Cardiac fibroblast (primary cell): ENCODE measurements at regions not wholly inside any gene's neighbourhood (a gene's known extent, or its start where the extent isn't known, plus 50 kb on each side); places are given as distances from the start of the nearest gene placed in this dataset.

Experiments used
- DNase-seq, 2 donors: peaks; one replicate each; pipeline versions ENCODE4 v3.0.0 to v3.0.0-alpha.2; 2010; ENCODE audit warnings: low read depth in 2 of 2
- H3K4me3 ChIP-seq, 2 donors: replicated peaks in 1 of 2; 1 replicate in 1 of 2; 2 replicates in 1 of 2; pipeline ENCODE4 v1.5.1; 2011; ENCODE audit warnings: low read depth in 2 of 2, low read length in 2 of 2, mild to moderate bottlenecking in 2 of 2, moderate library complexity in 1 of 2
- TF ChIP-seq, protein P1 (sequence below): IDR thresholded peaks from one replicate; pipeline ENCODE4 v1.5.1; 2011; ENCODE audit warnings: low read depth, mild to moderate bottlenecking, low read length, inconsistent platforms

DNA sequence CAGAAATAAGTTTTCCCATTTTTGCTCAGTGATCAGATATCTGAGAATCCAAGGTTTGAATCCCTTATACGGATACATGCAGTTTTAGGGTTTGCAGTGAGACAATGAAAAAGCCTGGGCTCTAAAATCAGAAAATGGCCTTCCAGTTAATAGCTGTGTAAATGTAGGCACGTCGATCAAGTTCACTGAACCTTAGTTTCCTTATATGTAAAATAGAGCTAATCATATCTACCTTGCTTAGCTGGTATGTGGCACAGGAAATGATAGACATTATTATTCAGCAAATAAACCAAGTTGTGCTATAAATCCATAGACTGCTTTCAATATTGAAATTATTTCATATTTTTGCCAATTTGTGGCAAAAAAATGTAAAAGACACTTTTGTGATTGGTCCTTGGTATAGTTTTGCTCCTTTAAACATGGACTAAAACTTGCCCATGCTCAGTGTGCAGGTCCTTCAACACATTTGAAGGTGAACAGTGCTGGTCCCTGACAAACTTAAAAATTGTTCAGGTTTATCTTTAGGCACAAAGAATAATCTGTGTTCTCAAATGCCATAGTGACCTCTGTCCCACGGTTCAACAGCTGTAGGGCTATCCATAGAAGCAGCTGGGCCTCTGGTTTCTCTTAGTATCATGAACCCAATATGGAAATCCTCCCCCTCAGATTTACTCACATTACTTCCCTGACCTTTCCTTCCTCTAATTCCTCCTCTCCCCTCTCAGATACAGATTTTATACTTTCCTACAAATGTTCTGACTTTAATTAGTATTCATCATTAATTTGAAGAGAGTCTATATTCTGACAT is 51.0 kb downstream of the CCDC54 start:
- TF ChIP-seq, protein P1, sequence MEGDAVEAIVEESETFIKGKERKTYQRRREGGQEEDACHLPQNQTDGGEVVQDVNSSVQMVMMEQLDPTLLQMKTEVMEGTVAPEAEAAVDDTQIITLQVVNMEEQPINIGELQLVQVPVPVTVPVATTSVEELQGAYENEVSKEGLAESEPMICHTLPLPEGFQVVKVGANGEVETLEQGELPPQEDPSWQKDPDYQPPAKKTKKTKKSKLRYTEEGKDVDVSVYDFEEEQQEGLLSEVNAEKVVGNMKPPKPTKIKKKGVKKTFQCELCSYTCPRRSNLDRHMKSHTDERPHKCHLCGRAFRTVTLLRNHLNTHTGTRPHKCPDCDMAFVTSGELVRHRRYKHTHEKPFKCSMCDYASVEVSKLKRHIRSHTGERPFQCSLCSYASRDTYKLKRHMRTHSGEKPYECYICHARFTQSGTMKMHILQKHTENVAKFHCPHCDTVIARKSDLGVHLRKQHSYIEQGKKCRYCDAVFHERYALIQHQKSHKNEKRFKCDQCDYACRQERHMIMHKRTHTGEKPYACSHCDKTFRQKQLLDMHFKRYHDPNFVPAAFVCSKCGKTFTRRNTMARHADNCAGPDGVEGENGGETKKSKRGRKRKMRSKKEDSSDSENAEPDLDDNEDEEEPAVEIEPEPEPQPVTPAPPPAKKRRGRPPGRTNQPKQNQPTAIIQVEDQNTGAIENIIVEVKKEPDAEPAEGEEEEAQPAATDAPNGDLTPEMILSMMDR, result no peak
- no peak for DNase-seq
- no peak overlapping the region for H3K4me3 ChIP-seq

DNA sequence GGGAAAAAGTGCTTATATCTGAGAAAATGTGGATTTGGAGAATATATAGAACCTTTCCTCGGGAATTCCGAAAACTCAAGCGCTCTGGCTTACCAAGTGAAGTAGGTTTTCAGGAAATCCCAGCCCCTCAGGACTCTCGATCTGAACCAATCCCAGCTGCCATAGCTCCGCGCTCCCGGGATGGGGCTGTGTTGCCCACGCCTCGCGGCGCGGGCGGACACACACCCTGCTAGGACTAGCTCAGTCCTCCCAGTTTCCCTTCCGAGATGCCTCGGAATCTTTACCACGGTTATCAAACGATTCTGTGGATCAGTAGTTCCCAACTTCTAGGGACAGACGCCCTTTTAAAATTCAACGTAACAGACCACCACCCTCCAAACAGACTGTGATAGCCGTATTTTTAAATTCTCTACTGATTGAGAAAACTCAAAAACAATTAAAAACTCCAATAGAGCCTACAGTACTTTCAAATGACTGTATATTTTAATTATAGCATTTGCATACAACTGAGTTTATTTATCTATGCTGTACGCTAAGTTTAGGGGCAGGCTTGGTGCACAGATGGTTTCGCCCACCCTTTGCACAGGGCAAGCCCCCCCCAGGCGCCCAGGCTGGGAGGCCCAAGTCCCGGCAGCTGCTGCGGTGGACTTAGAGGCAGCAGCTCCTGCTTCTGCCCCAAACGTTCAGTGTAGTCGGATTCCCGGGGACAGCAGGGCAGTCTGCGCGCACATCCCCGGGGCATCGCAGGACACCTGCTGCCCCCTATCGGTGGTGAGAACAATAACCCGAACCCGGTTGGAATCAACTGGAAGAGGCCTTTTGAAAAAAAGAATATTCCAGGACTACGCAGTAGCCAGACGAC is 52.3 kb downstream of the CCDC54 start:
- TF ChIP-seq, protein P1, result peak; percentile 92
- DNase-seq, result peak; percentile 91 to 93

DNA sequence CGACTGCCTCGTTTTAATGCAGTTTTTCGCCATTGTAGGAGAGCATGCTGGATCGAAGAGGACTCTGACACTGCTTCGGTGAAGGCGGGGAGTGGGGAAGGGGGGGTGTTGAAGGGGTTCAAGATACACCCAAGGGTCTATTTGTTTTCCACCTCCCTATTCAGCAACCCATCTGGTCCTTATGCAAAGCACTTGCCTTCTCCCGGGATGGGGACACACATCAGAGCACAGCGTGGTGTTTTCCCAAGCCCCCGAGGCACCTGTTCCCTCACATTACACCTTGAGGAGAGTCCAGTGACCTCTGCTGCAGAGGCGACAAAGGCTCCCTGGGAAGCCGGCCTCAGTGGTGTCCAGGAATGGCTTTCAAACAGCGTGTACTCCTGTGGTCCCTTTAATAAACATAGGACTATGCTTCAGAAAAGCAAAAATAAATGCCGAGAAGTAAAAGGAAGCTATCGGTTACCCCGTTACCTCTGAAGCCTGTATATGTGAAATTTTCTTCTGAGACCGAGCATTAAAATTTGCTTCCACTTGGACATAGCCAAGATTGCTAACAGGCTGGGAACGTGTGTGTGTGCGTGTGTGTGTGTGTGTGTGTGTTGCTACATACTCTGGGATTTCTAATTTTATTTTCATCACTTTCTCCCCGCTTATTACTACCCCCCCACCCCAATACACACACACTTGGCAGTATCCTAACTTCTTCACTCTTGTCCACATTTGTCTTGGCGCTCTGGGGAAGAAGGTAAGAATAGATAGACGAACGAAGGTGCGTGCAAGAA is 53.2 kb downstream of the CCDC54 start:
- TF ChIP-seq, protein P1, result no peak
- peak; percentile 40 to 59 for DNase-seq
- H3K4me3 ChIP-seq, result peak overlapping the region; percentile 51 to 71

More for the DNA sequence above, 52.3 kb downstream of the CCDC54 start:
- H3K4me3 ChIP-seq, result peak overlapping the region; percentile 48 to 71

DNA sequence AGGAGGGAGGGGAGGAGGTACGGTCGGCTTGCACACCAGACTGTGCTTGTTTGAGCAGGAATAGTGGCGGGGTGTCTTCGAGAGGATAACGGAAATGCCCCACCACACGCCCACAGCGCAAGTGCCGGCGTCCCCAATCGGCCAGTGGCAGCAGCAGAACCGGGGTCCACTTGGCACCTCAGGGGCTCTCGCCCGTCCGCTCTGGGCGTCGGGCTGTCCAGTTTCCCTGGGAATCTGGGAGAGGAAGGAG is 53.7 kb downstream of the CCDC54 start:
- peak overlapping the region; percentile 51 to 71 for H3K4me3 ChIP-seq
- TF ChIP-seq, protein P1, result no peak
- peak in 1 of 2 donors; percentile 30 for DNase-seq

DNA sequence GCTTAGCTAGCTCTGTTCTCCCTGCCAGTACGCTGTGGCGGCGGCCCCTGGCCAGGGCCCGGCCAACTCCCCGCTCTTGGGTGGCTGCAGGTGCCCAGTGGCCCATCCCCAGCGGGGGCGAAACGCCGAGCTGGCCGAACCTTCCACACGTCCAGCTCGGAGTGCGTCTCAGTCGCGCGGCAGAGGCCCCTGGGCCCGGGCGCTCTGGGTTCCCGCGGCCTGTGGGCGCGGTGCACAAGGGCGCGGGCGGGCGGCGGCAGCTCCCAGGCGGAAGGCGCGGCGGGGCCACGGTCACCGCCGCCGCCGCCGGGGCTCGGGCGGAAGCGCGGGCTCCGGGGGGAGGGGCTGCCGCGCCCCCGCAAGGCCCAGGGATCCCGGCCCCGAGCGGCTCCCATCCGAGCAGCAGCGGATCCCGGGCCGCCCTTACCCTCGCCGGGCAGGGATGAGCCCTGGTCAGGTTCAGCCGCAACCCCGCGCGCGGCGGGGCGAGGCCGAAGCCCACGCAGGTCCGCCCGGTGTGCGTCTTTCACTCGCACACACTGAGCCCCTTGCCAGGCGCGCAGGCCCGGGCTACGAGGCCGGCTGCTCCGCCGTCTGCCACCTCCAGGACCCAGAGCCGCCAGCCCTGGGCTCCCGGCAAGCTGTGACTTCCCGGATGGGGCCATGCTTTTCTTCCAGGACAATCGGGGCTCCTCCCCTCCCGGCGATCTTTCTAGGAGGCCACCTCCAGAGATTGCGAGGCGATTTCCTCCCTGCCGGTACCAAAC is 54.2 kb downstream of the CCDC54 start:
- H3K4me3 ChIP-seq, result peak overlapping the region; percentile 71
- TF ChIP-seq, protein P1, result peak; percentile 11
- peak; percentile 56 to 70 for DNase-seq

DNA sequence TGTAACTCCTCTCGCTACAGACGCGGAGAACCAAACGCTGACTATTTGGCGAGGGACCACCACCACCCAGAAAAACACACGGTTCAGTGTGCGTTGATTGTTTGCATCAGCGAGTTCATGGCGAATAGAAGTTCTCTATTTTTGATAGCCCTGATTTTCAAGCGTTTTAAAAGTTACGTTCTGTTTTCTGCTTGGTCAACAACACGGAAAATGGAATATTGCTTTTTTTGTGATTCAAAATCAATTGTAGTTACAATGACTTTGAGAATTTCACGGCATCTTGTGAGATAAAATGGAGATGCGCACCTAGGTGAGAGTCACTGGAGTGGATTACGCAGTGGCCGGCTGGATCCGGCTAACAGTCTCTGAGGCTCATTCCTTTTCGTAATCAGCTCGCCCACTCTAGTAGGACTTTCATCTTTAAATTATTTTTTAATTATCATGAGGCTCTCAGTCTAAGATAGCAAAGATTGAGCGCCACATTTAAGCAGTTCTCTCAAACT is 54.8 kb downstream of the CCDC54 start:
- DNase-seq, result peak in 1 of 2 donors; percentile 39
- peak overlapping the region; percentile 71 for H3K4me3 ChIP-seq
- TF ChIP-seq, protein P1, result no peak
